Embryonic facial prominence (tissue), 1 donor: ENCODE measurements at regions not wholly inside any gene's neighbourhood (a gene's known extent, or its start where the extent isn't known, plus 50 kb on each side); places are given as distances from the start of the nearest gene placed in this dataset.

ENCODE experiments used
- DNase-seq: peaks from one replicate; pipeline ENCODE4 v3.0.0-alpha.2; 2016; ENCODE audit errors: extremely low spot score

DNA sequence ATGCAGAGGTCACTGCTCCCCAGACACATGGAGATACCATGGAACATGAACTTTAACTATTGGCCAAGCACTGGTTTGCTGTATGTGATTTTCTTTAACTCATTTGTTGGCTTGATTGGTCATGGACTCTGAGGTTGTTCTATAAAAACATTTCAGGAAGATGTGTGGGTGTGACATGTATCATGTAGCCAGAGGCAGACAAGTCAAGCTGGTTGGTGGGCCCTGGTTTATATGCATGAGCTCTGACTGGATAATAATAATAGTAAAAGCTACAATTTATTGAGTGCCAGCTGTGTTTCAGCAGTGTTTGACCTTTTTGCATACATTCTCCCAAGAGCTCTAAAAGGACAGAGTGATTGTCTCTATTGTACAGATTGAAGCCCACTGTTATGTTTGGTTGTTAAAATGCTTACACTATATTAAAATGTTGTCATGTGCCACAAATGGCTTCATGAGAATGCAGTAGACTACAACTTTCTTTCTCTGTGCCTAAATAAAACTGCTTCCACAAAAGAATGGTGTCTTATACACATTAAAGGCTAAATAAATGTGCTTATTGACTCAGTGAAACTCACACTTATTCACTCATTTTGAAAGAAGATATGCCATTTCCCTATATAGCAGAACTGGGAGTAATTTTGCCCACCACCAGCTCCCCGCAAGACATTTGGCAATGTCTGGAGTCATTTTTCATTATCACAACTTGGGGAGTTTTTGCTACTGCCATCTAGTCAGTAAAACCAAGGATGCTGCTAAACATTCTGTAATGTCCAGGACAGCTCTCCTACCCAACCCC is 243.6 kb upstream of the NFE2L3 start:
- DNase-seq: no peak

DNA sequence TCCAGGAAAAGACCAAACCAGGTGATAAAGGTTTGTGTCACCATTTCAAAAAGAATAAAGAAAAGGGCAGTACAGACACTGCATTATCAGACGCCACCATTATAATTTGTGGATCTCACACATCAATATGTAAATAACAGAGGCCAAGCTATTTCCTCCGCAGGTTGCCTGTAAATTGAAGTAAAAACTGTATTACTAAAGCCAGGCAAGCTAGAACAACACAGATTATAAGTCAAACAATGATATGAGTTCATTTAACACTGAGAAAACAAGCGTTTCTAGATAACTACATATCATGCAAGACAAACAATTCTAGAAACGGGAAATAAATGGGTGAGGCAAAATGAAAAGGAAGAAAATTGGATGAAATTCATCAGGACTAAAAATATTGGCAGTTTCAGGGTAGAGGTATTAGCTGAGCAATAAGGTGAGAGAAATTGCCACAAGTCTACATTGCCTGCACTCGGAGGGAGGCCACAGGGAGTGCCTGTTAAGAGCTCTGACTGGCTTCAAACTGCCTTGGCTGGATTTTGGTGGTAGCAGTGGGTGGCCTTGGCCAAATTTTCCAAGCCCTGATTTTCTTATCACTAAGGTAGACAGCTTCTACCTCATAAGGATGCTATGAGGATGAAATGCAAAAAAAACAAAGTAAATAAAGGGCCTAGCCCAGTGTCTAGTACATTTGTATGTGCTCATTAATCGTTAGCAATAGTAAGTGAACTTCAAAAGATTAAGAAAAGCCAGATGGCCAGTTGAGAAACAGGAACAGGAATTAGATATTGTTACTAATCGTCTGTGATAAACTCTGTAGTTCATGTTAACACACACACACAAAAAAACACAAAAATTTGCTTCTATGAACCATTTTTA is 240.0 kb upstream of the NFE2L3 start:
- no peak for DNase-seq

DNA sequence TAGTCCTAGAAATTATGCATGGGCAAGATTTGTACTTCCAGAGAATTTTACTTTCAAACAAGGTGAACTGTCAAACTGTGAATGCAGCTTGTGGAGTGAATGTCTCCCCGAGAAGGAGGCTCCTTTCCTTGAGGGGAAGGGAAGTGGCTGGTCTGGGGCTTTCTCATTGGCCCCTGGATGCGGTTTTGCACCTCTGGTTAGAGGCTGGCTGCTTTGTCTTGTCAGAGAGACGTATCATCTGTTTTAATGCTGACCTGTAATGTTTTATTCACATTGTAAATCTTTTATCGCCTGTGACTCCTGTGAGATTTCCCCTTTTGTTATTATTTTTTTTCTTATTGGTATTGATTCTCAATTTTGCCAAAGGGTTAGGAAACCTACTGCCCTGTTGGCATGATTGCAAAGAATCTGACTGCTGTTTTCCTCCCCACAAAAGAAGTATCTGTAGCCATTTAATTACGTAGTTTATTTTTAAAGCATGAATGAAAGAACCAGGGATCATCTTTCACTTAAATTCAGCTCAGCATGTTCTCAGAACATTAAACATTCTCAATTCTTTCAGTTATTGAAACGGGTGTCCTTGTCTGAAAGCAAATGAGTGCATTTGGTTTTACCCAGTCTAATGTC is 238.3 kb upstream of the NFE2L3 start:
- no peak for DNase-seq

DNA sequence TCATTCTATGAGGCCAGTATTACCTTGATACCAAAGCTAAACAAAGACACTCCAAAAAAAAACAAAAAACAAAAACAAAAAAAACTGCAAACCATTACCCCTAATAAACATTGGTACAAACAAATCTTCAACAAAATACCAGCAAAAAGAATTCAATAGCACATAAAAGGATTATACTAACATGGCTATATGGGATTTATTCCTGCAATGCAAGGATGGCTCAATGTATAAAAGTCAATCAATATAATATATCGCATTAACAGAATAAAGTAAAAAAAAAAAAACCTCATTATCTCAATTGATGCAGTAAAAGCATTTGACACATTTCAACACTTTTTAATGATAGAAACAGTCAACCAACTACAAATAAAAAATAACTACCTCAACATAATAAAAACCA is 233.3 kb upstream of the NFE2L3 start:
- DNase-seq: no peak

DNA sequence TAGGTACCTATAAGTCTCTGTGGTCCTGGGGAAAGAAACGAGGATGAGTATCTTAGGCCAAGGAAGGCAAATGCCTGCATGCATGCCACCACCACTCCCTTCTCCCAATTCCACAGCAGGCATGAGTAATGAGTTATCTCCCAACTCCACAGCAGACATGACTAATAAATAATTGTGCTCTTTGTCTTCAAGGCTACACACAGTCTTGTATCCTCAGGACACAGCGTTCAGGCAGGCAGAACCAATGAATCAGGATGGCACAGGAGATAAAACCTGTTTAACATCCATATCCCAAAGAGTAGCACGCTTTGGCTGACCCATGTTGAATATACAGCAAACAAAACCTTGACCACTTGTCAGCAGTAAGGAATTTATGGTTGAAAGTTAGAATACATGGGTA is 229.7 kb upstream of the NFE2L3 start:
- no peak for DNase-seq

DNA sequence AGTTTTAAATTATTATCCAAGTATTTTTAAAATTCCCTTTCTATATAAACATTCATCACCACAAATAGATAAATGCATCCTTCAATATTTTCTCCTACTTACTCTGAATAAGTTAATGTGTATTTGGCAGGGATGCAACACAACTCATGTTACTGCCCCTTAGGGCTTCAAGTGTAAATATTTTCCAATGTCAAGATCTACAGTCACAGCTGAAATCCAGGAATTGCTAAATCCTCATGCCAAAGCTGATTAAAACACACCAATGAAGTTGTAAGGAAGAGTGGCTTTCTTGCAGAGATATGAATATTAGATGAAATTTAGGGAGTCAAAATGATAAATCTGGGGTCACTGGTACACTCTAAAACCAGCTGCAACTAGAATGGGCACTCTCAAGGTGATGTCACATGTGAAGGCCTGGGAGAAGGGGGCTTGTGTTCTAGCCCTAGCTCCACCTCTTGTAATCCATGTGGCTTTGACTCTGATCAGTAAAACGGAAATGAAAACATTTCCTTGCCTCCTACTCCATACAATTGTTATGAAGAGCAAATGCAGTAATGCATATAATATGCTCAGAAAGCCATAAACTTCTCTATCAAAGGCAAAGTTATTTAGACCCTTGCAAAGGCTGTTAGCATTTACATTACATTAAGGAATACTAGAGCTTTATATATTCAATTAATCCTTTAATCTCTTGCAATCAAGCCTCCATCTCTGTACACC is 228.1 kb upstream of the NFE2L3 start:
- no peak for DNase-seq

DNA sequence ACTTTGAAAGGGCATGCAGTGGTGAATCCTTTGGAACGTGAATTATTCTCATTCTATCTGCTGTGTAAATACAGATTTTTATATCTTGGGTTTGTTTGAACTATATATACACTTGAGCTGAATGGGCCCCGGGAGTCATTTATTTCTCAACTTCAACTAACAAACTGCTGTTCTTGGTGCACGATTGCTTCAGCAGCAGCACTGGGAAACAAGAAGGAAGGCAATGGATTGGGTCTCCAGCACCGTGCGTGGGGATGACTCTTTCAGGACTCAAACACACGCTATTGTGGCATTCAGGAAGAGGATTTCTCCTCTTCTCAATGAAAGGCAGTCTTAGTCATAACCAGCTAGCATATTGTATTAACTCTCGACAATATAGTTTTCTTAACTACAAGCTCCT is 226.0 kb upstream of the NFE2L3 start:
- DNase-seq: no peak

DNA sequence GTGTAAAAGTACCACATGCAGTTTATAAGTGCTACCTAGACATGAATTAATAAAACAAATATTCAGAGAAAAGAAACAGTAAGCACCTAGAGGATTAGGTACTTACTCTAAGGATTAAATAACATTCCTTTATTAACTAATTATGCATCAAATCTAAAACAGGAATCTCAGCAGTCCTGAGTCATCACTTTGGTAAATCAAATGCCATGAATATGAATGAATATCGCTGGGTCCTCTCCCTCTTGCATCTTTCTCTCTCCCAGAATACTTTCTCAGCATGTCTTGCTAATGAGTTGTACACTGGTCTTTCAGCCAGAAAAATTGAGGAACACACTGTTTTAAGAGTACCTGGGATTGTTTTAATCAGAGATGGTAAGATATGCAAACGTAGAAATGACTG is 225.5 kb upstream of the NFE2L3 start:
- no peak for DNase-seq

DNA sequence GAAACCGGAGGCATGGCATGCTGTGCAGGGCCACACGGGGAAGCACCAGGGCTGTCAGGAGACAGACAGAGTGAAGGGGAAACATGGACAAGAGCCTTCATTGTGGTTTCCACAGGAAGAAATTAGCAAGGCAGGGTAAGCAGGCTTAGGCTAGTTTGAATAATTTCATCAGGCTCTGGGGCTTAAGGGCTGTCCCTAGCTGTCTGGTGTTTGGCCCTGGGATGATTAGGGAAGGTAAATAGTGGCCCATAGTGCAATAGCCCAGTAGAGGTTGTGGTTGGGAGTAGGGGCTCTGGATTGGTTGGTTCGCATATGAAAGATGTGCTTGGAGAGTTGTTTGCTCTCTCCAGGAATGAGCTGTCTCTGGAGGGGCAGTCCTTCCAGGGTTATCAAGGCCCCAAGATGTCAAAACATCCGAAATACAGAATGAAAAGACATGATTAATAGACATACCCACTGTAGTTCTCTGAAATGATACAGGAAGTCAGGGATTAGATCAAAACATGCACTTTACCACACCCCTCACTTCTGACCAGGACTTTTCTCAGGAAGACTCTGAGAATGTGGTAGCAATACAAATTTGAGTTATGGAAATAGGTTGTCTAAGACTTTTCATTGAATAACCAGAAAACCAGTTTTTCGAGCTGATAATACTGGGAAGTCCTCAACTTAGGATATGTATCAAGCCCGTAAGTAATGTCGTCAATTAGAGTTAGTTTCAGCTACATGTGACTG is 224.9 kb upstream of the NFE2L3 start:
- DNase-seq: no peak

DNA sequence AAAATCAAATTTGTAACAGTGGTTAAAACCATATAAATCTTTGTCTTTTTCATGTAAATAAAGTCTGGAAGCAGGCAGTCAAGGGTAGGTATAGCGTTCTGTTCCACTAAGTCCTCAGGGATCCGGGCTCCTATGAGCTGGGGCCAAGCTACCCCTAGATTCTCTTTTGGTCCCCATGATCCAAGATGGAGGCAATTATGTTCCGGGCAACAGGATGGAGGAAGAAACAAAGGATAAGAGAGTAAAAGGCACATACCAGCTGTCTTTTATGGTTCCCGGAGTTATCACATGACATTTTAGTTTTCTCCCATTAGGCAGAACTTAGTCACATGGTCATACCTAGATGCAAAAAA is 224.4 kb upstream of the NFE2L3 start:
- DNase-seq: no peak

DNA sequence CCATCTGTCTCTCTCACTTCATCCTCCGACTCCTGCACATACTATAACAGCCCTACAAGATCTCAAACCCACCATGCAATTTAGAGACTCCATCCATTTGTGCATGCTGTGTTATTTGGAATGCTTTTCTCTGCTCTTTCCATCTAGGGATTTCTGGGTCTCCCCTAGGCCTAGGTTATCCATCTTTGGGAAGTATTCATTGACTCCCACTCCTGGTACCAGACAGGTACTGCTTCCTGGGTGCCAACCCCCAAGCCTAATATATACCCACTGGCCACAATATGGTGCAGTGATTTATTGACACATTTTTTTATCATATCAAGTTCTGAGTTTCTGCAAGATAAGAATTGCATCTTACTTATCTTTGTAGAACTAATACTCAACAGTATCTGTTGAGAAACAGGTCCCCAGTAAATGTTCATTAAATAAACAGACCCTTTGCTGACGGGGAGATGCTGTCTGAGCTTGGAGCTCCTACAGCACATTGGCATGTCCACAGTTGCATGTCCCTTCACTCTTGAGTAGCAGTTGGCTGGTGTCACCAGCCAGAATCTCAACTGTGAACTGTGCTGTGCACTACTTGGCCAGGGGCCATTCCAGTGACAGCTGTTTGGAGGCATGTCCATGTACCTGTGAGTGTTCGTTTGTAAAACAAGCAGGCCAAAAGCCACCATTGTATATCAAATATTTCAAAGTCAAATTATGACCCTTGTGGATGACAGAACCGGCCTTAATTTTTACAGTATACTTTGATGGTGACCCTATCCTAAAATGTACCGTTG is 223.3 kb upstream of the NFE2L3 start:
- no peak for DNase-seq

DNA sequence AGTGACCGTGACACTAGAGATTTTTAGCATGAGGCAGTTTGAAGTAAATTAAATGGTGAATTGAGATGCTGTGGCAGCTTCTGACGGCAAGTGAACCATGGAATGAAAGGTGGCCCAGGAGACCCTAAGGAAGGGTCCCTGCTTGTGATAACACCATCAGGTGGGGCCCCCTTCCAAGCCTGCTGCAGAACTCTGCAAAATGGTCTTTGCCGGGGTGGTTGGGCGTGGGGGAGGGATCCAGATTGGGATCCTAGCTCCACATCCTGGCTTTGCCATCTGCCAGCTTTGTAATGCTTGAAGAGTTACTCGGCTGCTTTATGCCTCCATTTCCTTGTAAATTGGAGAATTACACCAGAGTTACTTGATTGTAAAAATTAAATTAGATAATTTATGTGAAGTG is 222.6 kb upstream of the NFE2L3 start:
- no peak for DNase-seq

DNA sequence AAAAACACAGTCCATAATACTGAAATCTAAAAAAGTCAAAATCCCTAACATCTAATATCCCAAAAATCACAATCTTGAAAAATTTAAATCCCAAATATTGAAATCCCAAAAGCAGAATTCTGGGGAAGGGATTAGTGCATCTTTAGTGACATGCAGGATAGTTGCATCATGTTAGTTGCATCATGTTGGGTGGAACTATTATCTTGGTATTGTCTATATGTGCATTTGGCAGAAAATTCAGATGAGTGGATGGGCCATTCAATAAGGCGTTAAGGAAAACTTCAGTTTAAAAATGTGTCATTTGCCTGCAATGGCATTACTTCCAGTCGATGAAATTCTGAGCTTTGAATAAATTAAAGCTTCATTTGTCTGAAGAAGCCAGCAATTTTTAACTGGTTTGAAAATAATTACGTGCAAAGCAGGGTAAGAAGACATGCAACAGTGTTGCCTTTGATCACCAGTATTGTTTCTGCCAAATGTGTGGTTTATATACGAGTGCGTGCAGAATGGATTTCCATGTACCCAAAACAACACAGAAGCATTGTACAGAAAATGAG is 221.4 kb upstream of the NFE2L3 start:
- no peak for DNase-seq

DNA sequence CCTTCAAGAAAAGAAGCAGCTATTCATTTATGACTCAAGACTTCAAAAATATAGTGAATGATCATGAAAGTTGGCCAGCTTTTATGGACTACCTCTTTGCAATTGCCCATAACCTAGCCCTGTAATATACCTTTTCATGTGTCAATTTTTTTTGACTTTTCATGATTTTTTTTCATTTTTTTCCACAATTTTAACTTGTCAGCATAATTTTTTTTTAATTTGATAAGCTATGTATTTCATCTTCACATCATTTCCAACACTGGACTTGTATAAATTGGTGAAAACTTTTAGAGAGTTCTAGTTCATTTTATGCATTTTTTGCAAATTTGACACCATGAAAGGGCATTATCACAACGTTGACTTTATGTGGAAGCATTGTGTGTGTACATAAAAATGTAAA is 220.8 kb upstream of the NFE2L3 start:
- DNase-seq: no peak

DNA sequence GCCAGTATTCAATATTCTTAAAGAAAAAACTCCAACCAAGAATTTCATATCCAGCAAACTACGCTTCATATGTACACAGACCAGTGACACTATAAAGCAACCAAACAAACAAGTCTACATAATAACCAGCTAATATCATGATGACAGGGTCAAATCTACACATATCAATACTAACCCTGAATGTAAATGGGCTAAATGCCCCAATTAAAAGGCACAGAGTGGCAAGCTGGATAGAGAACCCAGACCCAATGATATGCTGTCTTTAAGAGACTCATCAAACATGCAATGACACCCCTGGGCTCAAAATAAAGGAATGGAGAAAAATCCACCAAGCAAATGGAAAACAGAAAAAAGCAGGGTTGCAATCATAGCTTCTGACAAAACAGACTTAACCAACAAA is 218.1 kb upstream of the NFE2L3 start:
- no peak for DNase-seq

DNA sequence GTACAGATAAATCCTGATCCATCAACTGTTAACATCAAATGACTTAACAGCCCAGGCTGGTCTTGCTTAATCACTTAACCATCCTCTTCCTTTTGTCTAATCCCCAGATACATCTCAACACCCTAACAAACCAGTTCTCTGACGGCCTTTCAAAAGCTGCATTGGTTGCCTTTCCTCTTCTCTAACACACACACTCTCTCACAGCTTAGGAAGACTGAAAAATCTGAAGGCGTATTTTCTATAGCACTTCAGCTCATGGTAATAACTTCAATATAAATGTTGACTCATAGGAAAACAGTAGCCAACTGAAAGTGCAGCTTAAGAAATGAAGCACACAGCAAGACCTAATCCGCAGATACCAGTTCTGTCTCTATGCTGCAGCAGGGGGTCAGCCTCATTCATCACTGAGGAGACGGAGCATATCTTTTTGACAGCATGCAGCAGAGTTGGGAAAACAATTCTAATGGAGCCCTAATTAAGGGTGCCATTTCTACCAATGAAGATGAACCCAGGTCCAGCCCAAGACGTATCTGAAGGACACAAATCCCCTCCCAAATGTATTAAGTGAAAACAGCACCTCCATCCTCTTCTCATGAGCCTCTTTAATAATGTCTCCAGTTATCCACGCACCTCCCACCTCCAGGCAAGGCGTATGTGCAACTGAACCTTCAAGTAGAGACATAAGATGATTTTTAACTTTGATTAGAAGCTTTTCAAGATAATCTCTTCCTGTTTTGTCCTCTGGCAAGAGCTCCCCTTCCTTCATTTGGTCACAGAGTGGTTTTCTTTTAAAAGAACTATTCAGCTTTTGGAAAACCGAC is 211.7 kb upstream of the NFE2L3 start:
- DNase-seq: no peak

DNA sequence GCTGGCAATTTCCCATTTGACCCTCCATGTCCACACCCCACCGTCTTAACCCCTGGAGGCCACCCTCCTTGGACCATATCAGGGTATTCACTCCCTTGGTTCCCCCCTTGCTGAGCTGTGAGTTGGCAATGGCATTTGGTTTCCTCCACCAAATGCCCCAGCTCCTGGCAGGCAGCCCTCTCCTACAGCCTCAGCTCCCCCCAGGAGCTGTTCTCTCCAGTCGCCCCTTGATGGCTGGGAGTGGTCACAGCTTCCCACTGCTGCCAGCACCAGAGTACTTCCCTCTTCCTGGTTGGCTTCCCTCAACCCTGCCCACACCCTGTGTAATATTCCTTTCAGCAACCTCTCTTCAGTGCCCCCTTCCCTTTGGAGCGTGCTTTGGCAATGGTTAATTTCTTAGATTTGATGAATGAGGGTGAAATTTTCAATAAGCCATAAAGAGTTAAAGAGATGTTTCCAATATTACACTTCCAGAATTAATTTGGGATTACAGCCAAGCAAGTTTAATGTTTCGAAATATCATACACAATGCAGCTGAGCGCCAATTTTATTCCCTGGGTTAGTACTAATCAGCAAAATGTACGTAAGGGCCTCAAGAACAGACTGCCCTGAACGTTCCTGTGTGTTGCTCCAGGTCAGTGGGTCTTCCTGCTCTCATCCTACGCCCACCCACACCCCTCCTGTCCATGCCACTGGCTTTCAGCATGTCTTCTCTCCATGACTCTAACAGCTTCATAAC is 207.1 kb upstream of the NFE2L3 start:
- no peak for DNase-seq

DNA sequence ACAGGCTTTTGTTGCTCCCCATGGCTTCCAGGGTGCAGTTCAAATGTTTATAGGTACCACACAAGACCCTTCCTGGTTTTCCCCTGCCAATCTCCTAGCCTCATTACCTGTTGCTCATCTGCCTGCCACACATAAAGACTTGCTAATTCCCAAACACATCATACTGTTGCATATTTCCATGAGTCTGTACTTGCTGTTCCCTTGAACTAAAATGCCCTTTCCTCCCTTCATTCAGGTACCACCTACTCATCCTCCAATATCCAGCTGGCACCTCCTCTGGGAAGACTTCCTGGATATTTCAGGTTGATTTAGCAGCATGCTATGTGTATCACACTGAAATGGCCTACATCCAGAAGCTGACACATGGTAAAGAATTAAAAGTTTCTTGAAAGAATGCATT is 206.4 kb upstream of the NFE2L3 start:
- no peak for DNase-seq

DNA sequence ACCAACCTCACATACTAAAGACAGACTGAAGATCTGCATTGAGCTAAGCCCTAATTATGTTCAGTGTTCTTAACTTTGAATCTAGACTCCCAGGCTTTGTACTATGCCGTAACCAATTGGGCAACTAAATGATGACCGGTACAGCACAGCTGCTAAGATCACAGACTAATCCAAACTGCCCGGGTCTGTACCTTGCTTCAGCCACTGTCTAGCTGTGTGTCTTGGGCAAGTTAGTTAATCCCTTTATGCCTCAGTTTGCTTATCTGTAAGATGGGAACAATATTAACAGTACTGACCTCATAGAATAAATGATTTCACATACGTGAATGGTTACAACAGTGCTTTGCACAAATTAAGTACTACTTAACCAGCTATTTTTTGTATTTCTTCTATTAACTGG is 205.8 kb upstream of the NFE2L3 start:
- DNase-seq: no peak
